ENCODE measurements at regions not wholly inside any gene's neighbourhood (a gene's known extent, or its start where the extent isn't known, plus 50 kb on each side); places are given as distances from the start of the nearest gene placed in this dataset.

DNA sequence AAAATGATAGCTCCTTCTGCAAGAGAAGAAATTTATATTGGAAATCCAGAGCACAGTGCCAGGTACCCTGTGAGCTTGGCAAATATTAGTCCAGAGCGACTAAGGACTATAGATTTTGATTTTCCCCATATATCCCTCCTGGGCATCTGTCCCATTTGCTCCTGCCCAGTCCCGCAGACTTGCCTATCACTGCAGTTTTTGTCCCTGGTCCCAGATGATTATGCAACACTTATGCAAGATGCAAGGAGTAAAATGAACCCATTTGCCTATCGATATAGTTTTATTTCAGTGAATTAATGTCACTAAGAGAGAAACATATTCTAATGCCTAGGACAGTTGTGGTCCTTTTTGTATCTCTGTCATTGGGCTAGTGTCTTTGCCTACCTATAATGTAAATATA lies 215.9 kb upstream of the BMP4 start:
- DNase-seq (ENCODE audit: low read depth in 2 of 3, low spot score in 2 of 3) = no peak

DNA sequence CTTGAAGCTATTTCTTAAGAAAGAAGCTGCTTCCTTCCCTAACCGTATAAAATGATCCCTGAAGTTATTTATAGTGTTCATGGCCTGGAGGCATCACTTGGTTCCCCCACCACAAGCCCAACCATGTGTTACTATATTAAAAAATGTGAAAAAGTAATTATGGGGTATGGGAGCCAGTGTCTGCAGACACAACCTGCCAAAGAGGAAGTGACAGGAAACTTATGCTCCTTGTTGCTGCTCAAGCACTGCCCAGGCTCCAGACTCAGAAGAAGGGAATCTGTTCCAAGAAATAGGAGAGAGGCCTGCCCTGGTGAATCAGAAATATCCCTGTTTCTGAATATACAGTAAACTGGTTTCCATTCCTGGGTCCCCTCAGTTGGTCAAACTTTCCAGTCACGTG lies 217.2 kb upstream of the BMP4 start:
- DNase-seq (ENCODE audit: low read depth in 2 of 3, low spot score in 2 of 3) = peak in 1 of 3 donors; percentile 18

DNA sequence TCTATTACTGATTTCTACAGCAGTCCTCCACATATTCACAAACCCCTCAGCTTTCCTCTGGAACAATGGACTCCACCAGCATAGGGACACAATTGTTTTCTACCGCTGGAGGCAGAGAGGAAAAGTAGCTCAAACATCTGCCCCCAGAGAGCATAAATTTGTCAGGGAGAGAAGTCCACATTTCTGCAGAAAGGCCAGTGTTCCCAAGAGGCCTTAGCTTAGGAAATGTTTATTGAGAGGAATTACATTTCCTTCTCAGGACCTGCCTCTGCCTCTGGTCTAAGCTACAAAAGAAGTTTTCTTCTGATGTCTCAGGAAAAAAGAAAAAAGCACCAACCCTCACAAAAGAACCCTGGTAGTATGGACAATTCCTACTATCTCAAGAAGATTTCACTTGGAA lies 217.8 kb upstream of the BMP4 start:
- no peak for DNase-seq (ENCODE audit: low read depth in 2 of 3, low spot score in 2 of 3)

DNA sequence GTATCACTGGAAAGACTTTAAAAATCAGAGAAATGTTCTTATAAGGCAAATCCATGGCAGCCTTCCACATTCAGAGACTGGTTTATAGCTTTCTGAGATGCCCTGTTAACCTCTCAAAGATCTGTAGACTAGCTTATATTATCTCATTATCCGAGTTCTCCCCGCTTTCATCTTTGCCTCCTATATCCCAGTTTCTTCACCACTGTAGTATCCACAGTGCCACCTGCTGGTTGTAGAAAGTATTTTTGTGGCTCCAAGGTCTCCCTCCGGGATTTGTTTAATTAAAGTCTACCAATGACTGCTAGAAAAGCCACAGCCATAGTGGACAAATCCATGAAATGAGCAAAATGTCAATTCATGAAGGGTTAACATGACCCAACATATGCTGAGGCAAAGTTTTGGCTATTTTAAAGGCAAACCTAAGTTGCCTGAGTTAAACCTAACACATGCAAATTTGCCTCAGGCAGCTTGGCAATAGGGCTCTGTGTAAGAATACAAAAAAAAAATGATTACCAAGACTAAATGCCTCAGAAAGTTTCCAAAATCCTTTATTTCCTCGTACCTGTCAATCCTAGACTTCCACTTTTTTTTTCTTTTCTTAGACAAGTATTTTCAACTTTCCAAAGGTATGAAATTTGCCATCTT lies 218.8 kb upstream of the BMP4 start:
- peak; percentile 1 to 70 (median 44) for DNase-seq (ENCODE audit: low read depth in 2 of 3, low spot score in 2 of 3)

DNA sequence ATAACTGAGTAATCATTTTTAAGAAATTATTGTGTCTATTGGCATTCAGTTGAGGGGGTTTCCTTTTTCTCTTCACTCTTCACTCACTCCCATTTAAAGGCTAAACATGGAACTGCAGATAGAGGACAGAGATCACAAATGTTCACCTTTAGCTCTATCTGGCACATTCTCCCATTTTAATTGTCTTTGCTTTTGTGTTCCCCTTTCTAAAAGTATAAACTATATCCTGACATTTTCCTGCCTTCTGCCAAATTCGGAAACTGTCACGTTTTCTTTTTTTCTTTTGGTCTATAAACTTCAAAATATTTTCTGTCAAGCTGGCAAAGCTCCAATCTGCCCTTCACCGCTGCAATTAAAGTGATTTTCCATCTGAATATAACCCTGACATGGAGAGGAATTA lies 219.8 kb upstream of the CDKN3 start:
- DNase-seq (ENCODE audit: low read depth in 2 of 3, low spot score in 2 of 3) = no peak

DNA sequence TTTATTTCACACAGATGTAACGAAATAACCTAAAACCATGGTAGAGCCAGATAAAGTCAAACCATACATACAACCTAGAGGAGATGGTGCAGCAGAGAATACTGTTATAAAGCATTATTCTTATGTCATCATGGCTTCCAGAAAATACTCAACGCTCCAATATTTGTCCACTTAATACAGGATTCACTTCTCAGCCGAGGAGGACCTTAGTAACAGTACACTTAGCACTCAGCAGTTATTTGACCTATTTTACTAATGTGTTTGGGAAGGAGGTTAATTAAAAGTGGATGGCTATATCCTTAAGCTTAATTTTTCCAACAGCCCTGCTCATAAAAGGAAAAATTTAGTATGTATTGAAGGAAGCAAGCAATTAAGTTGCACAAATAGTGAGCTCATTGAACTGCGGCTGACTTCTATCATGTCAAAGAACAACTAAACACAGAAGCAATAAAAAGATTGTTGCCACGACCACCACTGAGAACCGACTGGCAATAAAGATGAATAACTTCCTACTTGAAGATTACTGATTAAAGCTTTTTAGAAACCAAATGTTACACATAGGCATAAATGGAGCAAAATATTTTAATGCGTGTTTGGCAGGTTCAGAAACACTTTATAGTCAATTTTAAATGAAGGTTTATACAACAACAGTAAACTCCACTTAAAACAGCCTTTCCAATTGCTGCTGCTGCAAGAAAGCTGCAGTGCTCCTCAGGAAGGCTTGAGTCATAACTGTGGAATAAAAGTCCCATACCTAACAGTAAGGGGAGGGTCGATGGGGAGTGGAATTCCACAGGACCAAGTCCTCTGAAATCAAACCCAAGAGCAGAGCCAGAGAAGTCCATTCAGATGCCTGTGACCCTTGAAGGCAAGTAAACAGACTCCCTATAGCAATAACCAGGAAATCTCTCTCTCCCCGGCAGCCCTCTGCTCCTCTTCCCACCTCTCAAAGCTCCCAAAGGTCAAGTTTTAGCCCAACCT lies 218.9 kb upstream of the CDKN3 start:
- no peak for DNase-seq (ENCODE audit: low read depth in 2 of 3, low spot score in 2 of 3)

DNA sequence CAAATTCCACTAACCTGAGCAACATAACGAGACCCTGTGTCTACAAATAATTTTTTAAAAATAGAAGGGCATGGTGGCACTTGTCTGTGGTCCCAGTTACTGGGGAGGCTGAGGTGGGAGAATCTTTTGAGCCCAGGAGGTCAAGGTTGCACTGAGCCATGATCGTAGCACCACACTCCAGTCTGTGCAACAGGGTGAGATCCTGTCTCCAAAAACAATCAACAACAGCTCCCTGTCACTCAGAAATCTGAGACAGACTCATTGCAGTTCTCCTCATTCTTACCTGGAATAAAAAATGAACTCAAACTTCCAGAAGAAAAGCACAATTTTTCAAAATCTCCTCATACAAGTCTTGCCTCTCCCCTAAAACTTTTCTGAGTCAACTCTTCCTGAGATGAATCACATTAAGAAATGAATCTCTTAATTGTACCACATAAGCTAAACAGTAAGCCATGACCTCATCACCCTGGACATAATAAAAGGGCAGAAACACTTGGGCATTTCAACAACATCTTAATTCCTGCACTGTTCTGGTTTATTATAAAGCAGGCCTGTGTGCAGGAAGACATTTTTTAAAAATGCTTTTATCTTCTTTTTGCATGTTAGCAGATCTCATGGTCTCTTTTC lies 214.3 kb upstream of the CDKN3 start:
- DNase-seq (ENCODE audit: low read depth in 2 of 3, low spot score in 2 of 3) = no peak

DNA sequence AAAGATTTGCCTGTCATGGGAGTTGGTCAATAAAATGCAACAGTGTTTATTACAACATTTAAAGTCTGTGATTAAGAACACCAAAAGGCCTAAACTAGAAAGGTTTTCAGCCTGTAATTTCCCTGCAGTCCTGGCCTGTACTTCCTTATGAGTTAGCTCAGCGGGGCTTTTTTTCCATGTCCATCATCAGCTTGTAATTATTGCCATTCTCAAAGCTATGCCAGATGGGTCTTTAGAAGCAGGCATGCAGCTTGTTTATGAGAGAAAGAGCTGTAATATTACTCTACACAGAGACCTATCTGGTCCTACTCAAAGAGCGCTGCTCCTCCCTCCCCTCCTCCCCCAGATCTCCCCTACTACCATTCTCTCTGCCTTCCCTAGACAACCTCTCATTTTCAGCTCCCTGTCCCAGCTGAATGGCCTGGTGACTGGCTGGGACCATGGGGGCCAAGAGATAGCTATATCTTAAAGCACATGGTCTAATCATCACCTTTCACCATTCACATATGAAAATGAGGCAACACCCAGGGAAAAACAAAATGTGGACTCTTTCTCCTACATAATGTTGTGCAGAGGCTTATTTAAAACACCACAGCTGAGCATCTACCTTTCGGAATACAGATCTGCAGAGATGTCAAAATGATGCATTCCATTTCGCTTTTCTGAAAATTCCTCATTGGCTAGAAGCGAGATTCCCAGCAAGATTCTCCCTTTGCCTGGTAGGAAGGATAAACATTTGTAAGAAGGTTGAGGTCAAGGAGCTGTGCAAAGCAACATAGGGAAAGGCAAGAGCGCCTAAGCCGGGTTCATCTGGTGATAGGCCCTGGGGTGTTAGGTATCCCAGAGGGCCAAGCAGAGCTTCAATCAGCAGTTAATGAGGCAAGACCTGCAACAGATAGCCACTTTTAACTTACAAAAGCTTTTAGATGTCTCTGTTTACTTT lies 209.7 kb upstream of the CDKN3 start:
- no peak for DNase-seq (ENCODE audit: low read depth in 2 of 3, low spot score in 2 of 3)

DNA sequence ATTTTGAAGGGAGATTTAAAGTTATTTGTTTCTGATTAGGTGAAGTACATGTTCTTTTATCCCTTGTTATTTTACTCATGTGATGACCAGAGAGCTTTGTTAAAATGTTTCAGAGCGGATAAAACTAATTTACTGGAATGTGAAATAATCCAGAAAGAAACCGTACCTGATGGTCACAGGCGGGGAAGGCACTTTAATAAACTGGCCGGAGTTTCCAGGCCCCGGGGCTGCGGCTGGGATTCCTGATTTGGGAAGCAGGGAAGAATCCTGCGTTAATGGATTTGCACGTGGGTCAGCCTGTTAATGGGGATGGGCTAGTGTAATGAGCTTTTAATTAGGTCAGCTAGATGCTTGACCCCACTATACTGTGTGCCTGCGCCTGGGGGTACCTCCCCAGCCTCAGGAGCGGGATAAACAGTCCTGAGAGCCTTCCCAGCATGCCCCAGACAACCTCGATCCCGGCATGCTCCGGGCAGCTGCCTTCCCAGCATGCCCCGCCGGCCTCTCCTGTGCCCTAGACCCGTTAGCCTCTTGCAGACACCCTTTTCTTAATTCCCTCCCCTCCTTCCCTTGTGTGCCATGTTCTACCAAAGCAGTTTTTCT lies 208.6 kb upstream of the CDKN3 start:
- no peak for DNase-seq (ENCODE audit: low read depth in 2 of 3, low spot score in 2 of 3)

DNA sequence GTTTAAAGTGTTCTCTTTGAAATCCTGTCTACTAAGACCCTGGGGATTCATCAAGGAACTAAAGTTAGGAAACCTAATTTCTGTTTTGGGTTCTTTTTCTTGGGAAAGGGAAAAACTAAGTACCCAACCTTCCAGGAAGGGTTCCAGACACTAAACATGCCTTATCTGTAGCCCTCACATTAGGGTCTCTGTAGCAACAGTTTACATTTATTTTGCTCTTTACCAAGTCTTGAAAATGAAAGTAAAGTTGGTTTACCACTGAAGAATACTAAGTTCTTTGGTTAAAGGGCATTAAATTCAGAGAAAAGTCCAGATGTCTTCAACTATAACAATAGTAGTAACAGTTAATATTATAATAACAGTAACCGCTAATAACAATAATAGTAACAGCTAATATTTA lies 207.5 kb upstream of the CDKN3 start:
- DNase-seq (ENCODE audit: low read depth in 2 of 3, low spot score in 2 of 3) = no peak

DNA sequence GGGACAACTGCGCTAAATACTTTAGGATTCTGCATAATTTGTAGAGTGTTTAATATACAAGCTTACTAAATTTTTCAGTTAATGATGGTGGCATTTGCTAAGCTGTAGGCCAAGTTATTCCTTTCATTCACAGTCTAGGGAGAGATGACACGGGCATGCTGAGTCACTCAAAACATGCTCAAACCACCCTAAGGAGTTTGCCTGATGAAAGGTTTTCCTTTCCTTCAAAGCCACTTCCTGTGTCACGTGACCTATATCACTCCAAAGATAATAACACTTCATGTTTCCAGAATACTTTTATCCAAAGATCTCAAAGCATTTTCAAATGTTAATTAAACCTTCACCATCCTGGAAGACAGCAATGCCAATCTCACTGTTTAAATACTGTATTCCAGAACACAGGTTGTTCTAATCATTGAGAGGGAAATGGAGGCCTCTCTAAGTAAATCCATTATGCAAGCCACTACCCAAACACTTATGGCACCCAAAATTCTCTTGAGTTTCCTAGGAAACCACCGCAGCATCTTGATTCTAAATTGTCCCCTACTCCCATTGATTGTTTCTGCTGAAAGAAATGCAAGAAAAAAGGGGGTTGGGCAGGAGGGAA lies 207.0 kb upstream of the CDKN3 start:
- no peak for DNase-seq (ENCODE audit: low read depth in 2 of 3, low spot score in 2 of 3)

DNA sequence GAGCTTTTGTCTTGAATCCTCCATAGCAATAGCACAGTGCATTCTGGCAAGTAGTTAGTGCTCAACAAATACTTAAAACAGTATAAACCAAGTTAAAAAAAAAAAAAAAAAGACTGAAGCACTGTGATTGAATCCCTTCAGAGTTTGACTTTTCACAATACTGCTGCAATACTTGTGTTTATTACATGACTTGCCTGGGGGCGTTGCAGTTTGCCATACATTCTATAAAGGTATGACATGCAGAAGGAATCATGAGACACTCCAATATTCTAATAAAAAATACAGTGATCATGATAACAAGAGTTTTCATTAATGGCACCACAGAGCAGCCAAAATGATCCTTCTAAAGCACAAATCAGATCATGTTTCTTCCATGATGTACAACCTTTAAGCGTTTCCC lies 205.0 kb upstream of the CDKN3 start:
- DNase-seq (ENCODE audit: low read depth in 2 of 3, low spot score in 2 of 3) = no peak

DNA sequence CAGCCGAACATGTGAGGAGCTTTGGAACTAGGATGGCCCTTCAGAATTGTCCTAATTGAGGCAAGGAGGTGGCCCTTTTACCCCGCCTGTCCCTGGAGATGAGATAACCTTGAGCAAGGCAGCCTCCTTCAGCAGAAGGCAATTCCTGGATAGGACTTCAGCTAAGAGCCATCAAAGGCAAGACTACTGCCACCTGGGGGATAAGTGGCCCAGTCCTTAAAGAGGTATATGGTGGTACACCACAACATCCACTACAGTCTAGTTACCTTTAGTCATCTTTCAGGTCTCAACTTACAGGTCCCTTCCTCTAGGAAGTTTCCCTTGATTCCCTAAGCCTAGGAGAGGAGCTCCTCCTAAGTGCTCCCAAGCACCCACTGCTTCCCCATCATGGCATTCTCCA lies 204.2 kb upstream of the CDKN3 start:
- no peak for DNase-seq (ENCODE audit: low read depth in 2 of 3, low spot score in 2 of 3)

DNA sequence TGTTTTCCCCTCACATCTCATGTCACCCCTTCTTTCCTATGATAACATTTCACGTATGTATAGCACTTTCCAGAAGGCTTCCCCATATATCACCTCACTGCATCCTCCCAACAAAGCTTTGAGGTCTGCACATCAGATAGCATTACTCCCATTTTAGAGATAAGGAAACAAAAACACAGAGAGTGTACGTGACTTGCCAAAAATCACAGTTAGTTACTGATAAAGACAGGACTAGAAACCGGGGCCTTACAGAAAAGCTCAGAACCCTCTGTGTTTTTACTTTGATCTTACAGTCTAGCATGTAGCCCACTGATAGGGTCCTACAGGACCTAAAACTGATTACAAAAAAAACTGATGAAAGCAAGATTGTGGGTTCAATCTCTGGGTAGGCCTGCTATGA lies 202.9 kb upstream of the CDKN3 start:
- DNase-seq (ENCODE audit: low read depth in 2 of 3, low spot score in 2 of 3) = no peak

DNA sequence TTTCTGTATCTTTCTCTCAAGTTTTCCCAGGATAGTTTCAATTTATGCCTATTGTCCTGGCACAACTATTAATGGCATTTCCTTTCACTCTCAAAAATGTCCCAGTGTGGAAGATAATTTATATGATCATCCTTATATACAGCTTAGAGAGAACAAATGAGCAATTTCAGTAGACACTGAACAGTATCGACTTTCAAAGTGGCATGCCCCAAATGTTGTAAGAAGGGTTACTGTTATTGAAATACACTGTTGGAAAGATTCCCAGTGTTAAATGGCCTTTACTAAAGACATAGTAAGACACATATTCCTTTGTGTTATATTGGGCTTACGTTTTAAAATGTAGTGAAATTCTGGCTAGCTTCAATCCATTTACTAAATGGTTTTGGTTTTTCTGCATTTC lies 202.3 kb upstream of the CDKN3 start:
- DNase-seq (ENCODE audit: low read depth in 2 of 3, low spot score in 2 of 3) = no peak

DNA sequence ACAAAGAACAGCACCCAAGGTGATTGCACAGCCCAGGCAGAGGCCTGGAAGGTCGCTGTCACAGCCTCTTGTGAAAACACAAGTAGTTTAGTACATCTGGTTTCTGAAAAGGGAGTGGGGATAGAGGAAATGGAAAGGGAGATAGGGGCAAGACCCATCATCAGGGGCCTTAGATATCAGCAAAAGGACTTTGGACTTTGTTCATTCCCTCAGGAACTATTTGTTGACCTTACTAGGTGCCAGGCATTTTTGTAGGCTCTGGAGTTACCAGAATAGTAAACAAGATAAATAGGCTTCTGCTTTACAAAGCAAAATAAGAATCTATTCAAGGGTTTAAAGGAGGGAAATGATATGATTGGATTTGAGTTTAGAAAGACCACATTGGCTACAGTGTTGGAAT lies 199.4 kb upstream of the CDKN3 start:
- no peak for DNase-seq (ENCODE audit: low read depth in 2 of 3, low spot score in 2 of 3)

DNA sequence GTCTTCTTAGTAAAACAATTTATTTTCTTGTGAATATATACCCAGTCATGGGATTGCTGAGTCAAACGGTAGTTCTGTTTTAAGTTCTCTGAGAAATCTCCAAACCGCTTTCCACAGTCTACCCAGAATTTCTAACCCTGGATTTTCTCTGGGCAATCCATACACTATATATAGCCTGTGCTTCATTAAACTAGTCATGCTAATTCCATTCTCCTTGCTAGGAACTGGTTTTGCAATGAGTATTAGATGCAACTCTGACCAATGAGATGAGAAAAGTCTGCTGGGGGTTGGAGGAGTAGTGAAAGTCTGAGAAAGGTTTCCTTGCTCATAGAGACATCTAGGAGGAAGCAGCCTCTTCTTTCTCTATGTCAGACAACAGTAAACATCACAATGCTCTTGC lies 196.1 kb upstream of the CDKN3 start:
- no peak for DNase-seq (ENCODE audit: low read depth in 2 of 3, low spot score in 2 of 3)

DNA sequence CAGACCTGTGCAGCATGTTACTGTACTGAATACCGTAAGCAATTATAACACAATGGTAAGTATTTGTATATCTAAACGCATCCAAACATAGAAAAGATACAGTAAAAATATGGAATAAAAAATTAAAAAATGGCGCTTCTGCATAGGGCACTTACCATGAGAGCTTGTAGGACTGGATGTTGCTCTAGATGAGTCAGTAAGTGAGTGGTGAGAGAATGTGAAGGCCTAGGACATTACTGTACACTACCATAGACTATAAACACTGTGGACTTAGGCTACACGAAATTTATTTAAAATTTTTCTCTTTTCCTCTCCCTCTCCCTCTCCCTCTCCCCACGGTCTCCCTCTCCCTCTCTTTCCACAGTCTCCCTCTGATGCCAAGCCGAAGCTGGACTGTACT lies 194.5 kb upstream of the CDKN3 start:
- no peak for DNase-seq (ENCODE audit: low read depth in 2 of 3, low spot score in 2 of 3)

DNA sequence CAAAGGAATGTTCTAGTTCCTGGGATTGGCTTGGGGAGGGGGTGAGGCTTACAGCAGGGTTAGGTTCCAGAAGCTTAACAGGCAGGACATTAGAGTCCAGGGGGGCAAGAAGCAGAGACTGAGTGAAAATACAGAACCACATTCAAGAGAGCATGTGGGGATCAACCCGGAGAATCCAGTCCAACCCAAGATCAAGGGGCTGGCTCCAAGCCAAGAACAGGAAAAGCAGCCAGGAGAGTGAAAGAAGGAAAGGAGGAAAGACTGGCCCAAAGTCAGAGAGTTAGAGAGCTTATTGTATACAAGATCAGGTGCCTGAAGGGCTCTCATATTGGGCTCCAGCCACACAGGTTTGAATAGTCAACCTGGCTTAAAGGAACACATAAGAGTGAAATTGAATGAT lies 190.3 kb upstream of the CDKN3 start:
- no peak for DNase-seq (ENCODE audit: low read depth in 2 of 3, low spot score in 2 of 3)

DNA sequence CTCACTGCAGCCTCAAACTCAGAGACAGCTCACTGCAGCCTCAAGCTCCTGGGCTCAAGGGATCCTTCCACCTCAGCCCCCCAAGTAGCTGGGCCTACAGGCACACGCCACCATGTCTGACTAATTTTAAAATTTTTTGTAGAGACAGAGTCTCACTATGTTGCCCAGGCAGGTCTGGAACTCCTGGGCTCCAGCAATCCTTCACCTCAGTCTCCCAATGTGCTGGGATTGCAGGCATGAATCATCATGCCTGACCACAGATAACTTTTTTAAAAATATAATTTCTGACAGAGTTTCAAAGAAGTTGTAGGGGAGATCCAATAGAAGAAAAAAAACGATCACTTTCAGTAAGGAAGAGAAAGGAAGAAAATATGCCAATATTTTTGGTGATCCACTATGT lies 189.7 kb upstream of the CDKN3 start:
- no peak for DNase-seq (ENCODE audit: low read depth in 2 of 3, low spot score in 2 of 3)

Data from hematopoietic multipotent progenitor cell (in vitro differentiated cells).